Body of pancreas (tissue), 4 donors: ENCODE measurements at regions not wholly inside any gene's neighbourhood (a gene's known extent, or its start where the extent isn't known, plus 50 kb on each side); places are given as distances from the start of the nearest gene placed in this dataset.
"Not testable (repeated sequence)": the region's sequence is repeated elsewhere in the genome, so short reads cannot be mapped to it uniquely, and the experiment has no call there.

Source experiments
- ATAC-seq: fragments of 150-250 bp; one replicate; pipeline ENCODE4 v1.9.1; 2016
- DNase-seq, 4 donors: peaks; one replicate each; pipeline ENCODE4 v3.0.0-alpha.2; 2019
- H3K27ac ChIP-seq, 4 donors: fragments of 200-600 bp; sonication (generic); 1 replicate in 3 of 4; 2 replicates in 1 of 4; pipeline versions ENCODE4 v1.5.1 to v1.6.1; 2016 to 2019; ENCODE audit warnings: mild to moderate bottlenecking in 1 of 4, mixed read lengths in 1 of 4, moderate library complexity in 1 of 4
- H3K27me3 ChIP-seq, 2 donors: fragments of 200-600 bp; sonication (generic); one replicate each; pipeline ENCODE4 v1.6.0; 2016; ENCODE audit warnings: mild to moderate bottlenecking in 1 of 2
- H3K36me3 ChIP-seq, 2 donors: fragments of 200-600 bp; sonication (generic); replicated peaks in 1 of 2; 2 replicates each; pipeline ENCODE4 v1.5.1; 2016; ENCODE audit warnings: low read depth in 2 of 2; ENCODE audit not compliant: insufficient read depth in 1 of 2
- H3K4me1 ChIP-seq: fragments of 200-600 bp; sonication (generic); one replicate; pipeline ENCODE4 v1.6.0; 2016
- H3K4me3 ChIP-seq, 2 donors: fragments of 200-600 bp; sonication (generic); 1 replicate in 1 of 2; 2 replicates in 1 of 2; pipeline ENCODE4 v1.5.1; 2016 to 2019
- H3K9me3 ChIP-seq, 3 donors: fragments of 200-600 bp; sonication (generic); 1 replicate in 2 of 3; 2 replicates in 1 of 3; pipeline ENCODE4 v1.5.1; 2016
- POLR2A ChIP-seq, 3 donors: fragments of 450-650 bp; IDR thresholded peaks; one replicate each; pipeline ENCODE4 v1.6.1; 2016; ENCODE audit warnings: antibody characterized with exemption in 3 of 3, mild to moderate bottlenecking in 2 of 3
- WGBS, 2 donors: methylation state at CpG; one replicate each; pipeline ENCODE4 v1.1.5; 2017; 5-methylcytosine and 5-hydroxymethylcytosine counted together
- intact Hi-C: fragments of 100-400 bp; cut with DNase I; formaldehyde crosslinking; loops from one replicate; pipeline ENCODE4 v1.15.1; 2023
- TF ChIP-seq, protein P1 (sequence below), 7 experiments: fragments of 450-650 bp in 4 of 7; fragments of 200-600 bp in 3 of 7; sonication (generic) in 3 of 7; IDR thresholded peaks; one replicate each; pipeline ENCODE4 v1.5.1; 2016 to 2019; ENCODE audit warnings: antibody characterized with exemption in 7 of 7

DNA sequence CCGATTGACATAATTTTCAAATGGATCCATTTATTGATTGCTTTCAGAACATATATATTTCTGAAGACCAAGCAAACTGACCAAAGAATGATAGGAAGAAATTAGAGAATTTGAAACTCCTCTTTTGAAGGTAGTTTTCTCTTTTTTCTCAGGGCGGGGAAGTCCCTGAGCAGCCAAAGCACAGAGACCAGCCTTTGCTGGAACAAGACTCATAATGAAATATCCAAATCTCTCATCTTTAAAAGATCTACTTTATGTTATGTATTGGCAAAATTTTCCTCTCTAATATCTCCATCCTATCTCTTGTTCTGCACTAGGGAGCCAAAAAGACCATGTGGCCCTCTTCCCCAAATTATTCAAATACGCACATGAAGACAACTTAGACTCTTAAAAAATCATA is 379.0 kb upstream of the TCF4 start:
- intact Hi-C loops = no loop called here
- DNase-seq = no peak
- H3K36me3 ChIP-seq = no peaks in the 10 kb centered on the region

DNA sequence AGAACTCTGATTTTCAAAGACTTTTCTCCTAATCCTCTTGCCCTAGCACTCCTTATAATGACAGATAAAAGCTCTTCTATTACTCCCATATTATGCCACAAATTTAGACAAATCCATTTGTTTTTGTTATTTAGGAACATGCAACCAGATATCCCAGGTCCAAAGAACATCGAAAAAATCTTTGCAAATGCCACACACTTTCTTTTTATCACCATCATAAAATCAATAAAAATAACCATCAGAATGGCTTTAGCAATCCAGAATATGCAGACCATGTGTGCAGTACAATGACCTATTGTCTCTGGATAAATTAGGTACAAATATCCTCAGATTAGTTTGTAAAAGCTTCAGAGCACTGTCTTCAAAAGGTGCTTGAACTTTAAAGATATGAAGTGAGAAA is 376.2 kb upstream of the TCF4 start:
- no peaks in the 10 kb centered on the region for H3K36me3 ChIP-seq
- TF ChIP-seq POLR2A (IDR thresholded peaks at IDR 0.05) = no peak
- TF ChIP-seq, protein P1, sequence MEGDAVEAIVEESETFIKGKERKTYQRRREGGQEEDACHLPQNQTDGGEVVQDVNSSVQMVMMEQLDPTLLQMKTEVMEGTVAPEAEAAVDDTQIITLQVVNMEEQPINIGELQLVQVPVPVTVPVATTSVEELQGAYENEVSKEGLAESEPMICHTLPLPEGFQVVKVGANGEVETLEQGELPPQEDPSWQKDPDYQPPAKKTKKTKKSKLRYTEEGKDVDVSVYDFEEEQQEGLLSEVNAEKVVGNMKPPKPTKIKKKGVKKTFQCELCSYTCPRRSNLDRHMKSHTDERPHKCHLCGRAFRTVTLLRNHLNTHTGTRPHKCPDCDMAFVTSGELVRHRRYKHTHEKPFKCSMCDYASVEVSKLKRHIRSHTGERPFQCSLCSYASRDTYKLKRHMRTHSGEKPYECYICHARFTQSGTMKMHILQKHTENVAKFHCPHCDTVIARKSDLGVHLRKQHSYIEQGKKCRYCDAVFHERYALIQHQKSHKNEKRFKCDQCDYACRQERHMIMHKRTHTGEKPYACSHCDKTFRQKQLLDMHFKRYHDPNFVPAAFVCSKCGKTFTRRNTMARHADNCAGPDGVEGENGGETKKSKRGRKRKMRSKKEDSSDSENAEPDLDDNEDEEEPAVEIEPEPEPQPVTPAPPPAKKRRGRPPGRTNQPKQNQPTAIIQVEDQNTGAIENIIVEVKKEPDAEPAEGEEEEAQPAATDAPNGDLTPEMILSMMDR (IDR thresholded peaks at IDR 0.05) = no peak
- H3K27me3 ChIP-seq = no peaks in the 10 kb centered on the region
- H3K4me1 ChIP-seq = no peaks in the 10 kb centered on the region
- WGBS, 2 donors = 37 to 46% methylated on average over 1 of the region's 1 CpG
- no peak overlapping the region for H3K4me3 ChIP-seq
- intact Hi-C loops = no loop called here
- ATAC-seq (no peak), DNase-seq (no peak)
- no peak overlapping the region for H3K27ac ChIP-seq
- no peaks in the 10 kb centered on the region for H3K9me3 ChIP-seq

More for the DNA sequence above, 379.0 kb upstream of the TCF4 start:
- ATAC-seq = no peak
- Histone ChIP-seq H3K4me1 (no peaks in the 10 kb centered on the region), H3K9me3 (no peaks in the 10 kb centered on the region), H3K4me3 (no peak overlapping the region), H3K27me3 (no peaks in the 10 kb centered on the region), H3K27ac (no peak overlapping the region)
- WGBS, 2 donors = 85 to 87% methylated on average over 3 of the region's 3 CpGs
- TF ChIP-seq, protein P1 (IDR thresholded peaks at IDR 0.05) = no peak
- TF ChIP-seq POLR2A (IDR thresholded peaks at IDR 0.05) = no peak

DNA sequence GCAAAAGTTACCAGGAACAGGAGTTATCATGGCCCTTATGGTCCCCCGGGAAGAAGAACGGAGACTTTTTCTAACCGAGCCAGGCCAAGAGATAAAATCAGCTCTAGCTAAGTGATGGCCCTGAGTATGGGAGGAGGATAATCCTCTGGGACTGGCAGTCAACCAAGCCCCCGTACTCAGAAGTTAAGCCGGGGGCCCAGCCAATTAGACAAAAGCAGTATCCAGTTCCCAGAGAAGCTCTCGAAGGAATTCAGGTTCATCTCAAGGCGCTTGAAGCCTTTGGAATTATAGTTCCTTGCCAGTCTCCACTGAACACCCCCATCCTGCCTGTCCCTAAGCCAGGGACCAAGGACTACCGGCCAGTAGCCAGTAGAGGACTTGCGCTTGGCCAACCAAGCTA is 365.3 kb upstream of the TCF4 start:
- H3K36me3 ChIP-seq = no peaks in the 10 kb centered on the region
- H3K27ac ChIP-seq = no peak overlapping the region
- H3K9me3 ChIP-seq = no peaks in the 10 kb centered on the region
- no peak for ATAC-seq
- H3K4me1 ChIP-seq = no peaks in the 10 kb centered on the region
- intact Hi-C loops = no loop called here
- no peak overlapping the region for H3K4me3 ChIP-seq
- WGBS, 2 donors = 90 to 94% methylated on average over 9 of the region's 9 CpGs
- H3K27me3 ChIP-seq = no peaks in the 10 kb centered on the region
- no peak for TF ChIP-seq POLR2A (IDR thresholded peaks at IDR 0.05)
- TF ChIP-seq, protein P1 (IDR thresholded peaks at IDR 0.05) = no peak
- no peak for DNase-seq

DNA sequence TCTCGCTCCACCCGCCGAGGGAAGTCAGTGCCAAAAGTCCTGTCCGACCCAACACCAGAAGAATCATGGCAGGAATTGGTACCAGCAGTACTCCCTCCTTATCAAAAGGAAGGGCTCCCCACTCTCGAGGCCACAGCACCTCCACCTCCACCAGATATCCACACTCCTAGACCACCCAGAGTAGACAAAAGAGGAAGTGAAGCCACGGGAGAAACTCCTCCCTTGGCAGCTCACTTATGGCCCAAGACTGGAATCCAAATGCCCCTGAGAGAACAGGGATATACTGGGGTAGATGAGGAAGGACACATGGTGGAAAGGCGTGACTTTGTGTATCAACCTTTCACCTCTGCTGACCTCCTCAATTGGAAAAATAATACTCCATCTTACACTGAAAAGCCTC is 363.7 kb upstream of the TCF4 start:
- H3K27me3 ChIP-seq, H3K4me3 ChIP-seq, ATAC-seq, H3K36me3 ChIP-seq, H3K4me1 ChIP-seq, DNase-seq, H3K9me3 ChIP-seq, intact Hi-C loops, H3K27ac ChIP-seq: not testable (repeated sequence)
- 79% methylated on average over 6 to 7 of the region's 7 CpGs for WGBS, 2 donors

DNA sequence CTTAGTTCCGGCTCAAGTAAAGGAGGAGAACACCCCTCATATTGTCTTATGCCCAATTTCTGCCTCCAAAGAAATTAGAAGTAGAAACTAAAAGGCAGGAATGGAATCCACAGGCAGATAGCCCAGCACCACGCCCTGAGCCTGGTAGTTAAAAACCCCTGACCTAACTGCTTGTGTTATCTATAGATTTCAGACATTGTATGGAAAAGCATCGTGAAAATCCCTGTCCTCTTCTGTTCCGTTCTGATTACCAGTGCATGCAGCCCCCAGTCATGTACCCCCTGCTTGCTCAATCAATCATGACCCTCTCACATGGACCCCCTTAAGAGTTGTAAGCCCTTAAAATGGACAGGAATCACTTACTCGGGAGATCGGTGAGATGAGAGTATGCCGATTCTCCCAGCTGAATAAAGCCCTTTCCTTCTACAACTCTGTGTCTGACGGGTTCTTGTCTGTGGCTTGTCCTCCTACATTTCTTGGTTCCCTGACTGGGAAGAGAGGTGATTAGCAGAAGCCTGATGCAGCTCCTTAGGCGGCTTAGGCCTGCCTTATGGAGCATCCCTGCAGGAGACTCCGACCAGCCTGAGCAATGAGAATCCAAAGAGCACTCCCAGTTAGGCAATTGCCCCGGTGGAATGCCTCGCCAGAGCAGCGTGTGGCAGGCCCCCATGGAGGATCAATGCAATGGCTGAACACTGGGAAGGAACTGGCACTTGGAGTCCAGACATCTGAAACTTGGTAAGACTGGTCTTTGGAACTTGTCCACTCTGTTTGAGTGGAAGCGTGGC is 362.6 kb upstream of the TCF4 start:
- Histone ChIP-seq H3K36me3 (no peaks in the 10 kb centered on the region), H3K4me3 (no peak overlapping the region), H3K27ac (no peak overlapping the region), H3K27me3 (no peaks in the 10 kb centered on the region), H3K4me1 (no peaks in the 10 kb centered on the region), H3K9me3 (no peaks in the 10 kb centered on the region)
- TF ChIP-seq, protein P1 (IDR thresholded peaks at IDR 0.05) = no peak
- TF ChIP-seq POLR2A (IDR thresholded peaks at IDR 0.05) = no peak
- intact Hi-C loops = no loop called here
- WGBS, 2 donors = 89 to 94% methylated on average over 14 of the region's 14 CpGs
- DNase-seq (no peak), ATAC-seq (no peak)
